WTC11 (cell line): ENCODE measurements at regions not wholly inside any gene's neighbourhood (a gene's known extent, or its start where the extent isn't known, plus 50 kb on each side); places are given as distances from the start of the nearest gene placed in this dataset.

Experiments used
- ATAC-seq: fragments of 200-7000 bp; cut with Tn5 transposase; 2 replicates; pipeline ENCODE4 v1.10.0; 2021; ENCODE audit warnings: mild to moderate bottlenecking, moderate library complexity
- CTCF ChIA-PET: fragments of 300-600 bp; sonication (Branson Sonifier 250); formaldehyde crosslinking; loops from one replicate; lab custom pipeline; 2021; ENCODE audit warnings: antibody characterized with exemption; lab: Charles Lee
- POLR2A ChIA-PET: fragments of 350-600 bp; sonication (Branson Sonifier 250); formaldehyde crosslinking; loops from one replicate; lab custom pipeline; 2021; ENCODE audit warnings: antibody characterized with exemption; lab: Charles Lee
- DNase-seq: peaks from one replicate; pipeline ENCODE4 v3.0.0; 2021; ENCODE audit warnings: low spot score
- H3K27ac Mint-ChIP-seq: 2 replicates; pipeline ENCODE4 v1.8.0; 2021; ENCODE audit warnings: mixed read lengths
- H3K27me3 Mint-ChIP-seq: 2 replicates; pipeline ENCODE4 v1.8.0; 2021; ENCODE audit warnings: low read depth, mild to moderate bottlenecking, moderate library complexity, mixed read lengths
- H3K36me3 Mint-ChIP-seq: 2 replicates; pipeline ENCODE4 v1.8.0; 2021; ENCODE audit warnings: mixed read lengths
- H3K4me1 Mint-ChIP-seq: 2 replicates; pipeline ENCODE4 v1.8.0; 2022; ENCODE audit warnings: mixed read lengths
- H3K4me3 Mint-ChIP-seq: 2 replicates; pipeline ENCODE4 v1.8.0; 2021; ENCODE audit warnings: mild to moderate bottlenecking, moderate library complexity, mixed read lengths
- H3K9me3 Mint-ChIP-seq: 2 replicates; pipeline ENCODE4 v1.8.0; 2021; ENCODE audit warnings: mixed read lengths
- CREB1 ChIP-seq: sonication (generic); formaldehyde crosslinking; IDR thresholded peaks from 2 replicates; pipeline ENCODE4 v1.8.0; 2023; ENCODE audit warnings: mild to moderate bottlenecking, missing genetic modification reagents
- ETV6 ChIP-seq: sonication (generic); formaldehyde crosslinking; IDR thresholded peaks from 2 replicates; pipeline ENCODE4 v1.8.1; 2022; ENCODE audit warnings: mild to moderate bottlenecking, missing genetic modification reagents
- IRF2 ChIP-seq: sonication (generic); formaldehyde crosslinking; IDR thresholded peaks from 2 replicates; pipeline ENCODE4 v1.8.0; 2022; ENCODE audit warnings: low read depth, missing genetic modification reagents, borderline replicate concordance
- MXD4 ChIP-seq: fragments of 250-450 bp; sonication (Bioruptor Pico); IDR thresholded peaks from 2 replicates; pipeline ENCODE4 v1.8.0; 2021; ENCODE audit warnings: mild to moderate bottlenecking, moderate library complexity, borderline replicate concordance
- OVOL2 ChIP-seq: fragments of 250-450 bp; sonication (Bioruptor Pico); IDR thresholded peaks from 2 replicates; pipeline ENCODE4 v1.9.0; 2021; ENCODE audit warnings: mild to moderate bottlenecking, borderline replicate concordance
- PRRX2 ChIP-seq: fragments of 250-450 bp; sonication (Bioruptor Pico); IDR thresholded peaks from 2 replicates; pipeline ENCODE4 v1.8.0; 2021; ENCODE audit warnings: mild to moderate bottlenecking
- ZNF232 ChIP-seq: sonication (generic); formaldehyde crosslinking; IDR thresholded peaks from 2 replicates; pipeline ENCODE4 v1.8.0; 2022; ENCODE audit warnings: mild to moderate bottlenecking, missing genetic modification reagents
- ZNF423 ChIP-seq: fragments of 250-450 bp; sonication (Bioruptor Pico); IDR thresholded peaks from 2 replicates; pipeline ENCODE4 v2.1.2; 2022; ENCODE audit warnings: mild to moderate bottlenecking, moderate library complexity
- TF ChIP-seq, protein P1 (sequence below): sonication (generic); formaldehyde crosslinking; IDR thresholded peaks from 2 replicates; pipeline ENCODE4 v1.8.0; 2023; ENCODE audit warnings: missing genetic modification reagents
- TF ChIP-seq, protein P2 (sequence below): sonication (generic); formaldehyde crosslinking; IDR thresholded peaks from 2 replicates; pipeline ENCODE4 v1.8.0; 2023; ENCODE audit warnings: mild to moderate bottlenecking, missing genetic modification reagents
- TF ChIP-seq, protein P3 (sequence below): fragments of 250-450 bp; sonication (Bioruptor Pico); IDR thresholded peaks from 2 replicates; pipeline ENCODE4 v1.9.0; 2021; ENCODE audit warnings: mild to moderate bottlenecking
- TF ChIP-seq, protein P4 (sequence below): fragments of 250-450 bp; sonication (Bioruptor Pico); IDR thresholded peaks from 2 replicates; pipeline ENCODE4 v1.8.0; 2021; ENCODE audit warnings: mild to moderate bottlenecking
- TF ChIP-seq, protein P5 (sequence below): sonication (generic); formaldehyde crosslinking; IDR thresholded peaks from 2 replicates; pipeline ENCODE4 v1.8.0; 2022; ENCODE audit warnings: mild to moderate bottlenecking, missing genetic modification reagents
- TF ChIP-seq, protein P6 (sequence below): sonication (generic); formaldehyde crosslinking; IDR thresholded peaks from 2 replicates; pipeline ENCODE4 v1.8.0; 2022; ENCODE audit warnings: mild to moderate bottlenecking, missing genetic modification reagents
- TF ChIP-seq, protein P7 (sequence below): sonication (generic); formaldehyde crosslinking; IDR thresholded peaks from 2 replicates; pipeline ENCODE4 v1.8.0; 2022; ENCODE audit warnings: mild to moderate bottlenecking, missing genetic modification reagents
- TF ChIP-seq, protein P8 (sequence below): sonication (generic); formaldehyde crosslinking; IDR thresholded peaks from 2 replicates; pipeline ENCODE4 v1.8.1; 2022; ENCODE audit warnings: low read depth, mild to moderate bottlenecking, moderate library complexity, missing genetic modification reagents, borderline replicate concordance

DNA sequence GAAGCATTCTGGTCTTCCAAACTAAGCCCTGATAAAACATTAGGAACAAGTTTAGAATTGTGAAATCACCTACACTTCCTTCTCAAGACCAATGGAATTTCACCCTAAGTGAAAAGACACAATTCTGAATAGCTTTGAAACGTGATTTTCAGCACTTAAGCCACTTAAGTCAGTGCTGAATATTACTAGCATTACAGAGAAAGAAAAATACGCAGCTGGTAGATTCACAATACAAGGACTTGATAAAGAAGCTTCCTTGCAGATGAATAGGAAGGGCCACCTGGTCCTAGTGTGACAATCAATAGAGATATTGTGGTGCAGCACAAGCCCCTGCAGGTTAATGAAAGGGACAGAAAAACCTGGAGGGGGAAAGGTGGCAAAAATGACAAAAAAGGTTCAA is 353.1 kb upstream of the ALCAM start:
- H3K4me3 Mint-ChIP-seq = no peak overlapping the region
- peak overlapping the region; percentile 91 for H3K27ac Mint-ChIP-seq
- peaks cover 45% of the 10 kb centered on the region for H3K4me1 Mint-ChIP-seq
- DNase-seq = no peak
- CTCF ChIA-PET = interaction anchor here (0.8 kb wide), 1 partner anchor 104 kb away, joined by 3 read pairs; no protein-coding TSS in a partner anchor
- TF ChIP-seq ZNF232 (CRISPR knock-in tag) (no peak), MXD4 (no peak), PRRX2 (no peak), CREB1 (CRISPR knock-in tag) (no peak), ZNF423 (CRISPR knock-in tag) (no peak), OVOL2 (CRISPR knock-in tag) (no peak), ETV6 (CRISPR knock-in tag) (no peak), IRF2 (no peak)
- TF ChIP-seq, protein P1, sequence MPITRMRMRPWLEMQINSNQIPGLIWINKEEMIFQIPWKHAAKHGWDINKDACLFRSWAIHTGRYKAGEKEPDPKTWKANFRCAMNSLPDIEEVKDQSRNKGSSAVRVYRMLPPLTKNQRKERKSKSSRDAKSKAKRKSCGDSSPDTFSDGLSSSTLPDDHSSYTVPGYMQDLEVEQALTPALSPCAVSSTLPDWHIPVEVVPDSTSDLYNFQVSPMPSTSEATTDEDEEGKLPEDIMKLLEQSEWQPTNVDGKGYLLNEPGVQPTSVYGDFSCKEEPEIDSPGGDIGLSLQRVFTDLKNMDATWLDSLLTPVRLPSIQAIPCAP (CRISPR knock-in tag) = no peak
- TF ChIP-seq, protein P2, sequence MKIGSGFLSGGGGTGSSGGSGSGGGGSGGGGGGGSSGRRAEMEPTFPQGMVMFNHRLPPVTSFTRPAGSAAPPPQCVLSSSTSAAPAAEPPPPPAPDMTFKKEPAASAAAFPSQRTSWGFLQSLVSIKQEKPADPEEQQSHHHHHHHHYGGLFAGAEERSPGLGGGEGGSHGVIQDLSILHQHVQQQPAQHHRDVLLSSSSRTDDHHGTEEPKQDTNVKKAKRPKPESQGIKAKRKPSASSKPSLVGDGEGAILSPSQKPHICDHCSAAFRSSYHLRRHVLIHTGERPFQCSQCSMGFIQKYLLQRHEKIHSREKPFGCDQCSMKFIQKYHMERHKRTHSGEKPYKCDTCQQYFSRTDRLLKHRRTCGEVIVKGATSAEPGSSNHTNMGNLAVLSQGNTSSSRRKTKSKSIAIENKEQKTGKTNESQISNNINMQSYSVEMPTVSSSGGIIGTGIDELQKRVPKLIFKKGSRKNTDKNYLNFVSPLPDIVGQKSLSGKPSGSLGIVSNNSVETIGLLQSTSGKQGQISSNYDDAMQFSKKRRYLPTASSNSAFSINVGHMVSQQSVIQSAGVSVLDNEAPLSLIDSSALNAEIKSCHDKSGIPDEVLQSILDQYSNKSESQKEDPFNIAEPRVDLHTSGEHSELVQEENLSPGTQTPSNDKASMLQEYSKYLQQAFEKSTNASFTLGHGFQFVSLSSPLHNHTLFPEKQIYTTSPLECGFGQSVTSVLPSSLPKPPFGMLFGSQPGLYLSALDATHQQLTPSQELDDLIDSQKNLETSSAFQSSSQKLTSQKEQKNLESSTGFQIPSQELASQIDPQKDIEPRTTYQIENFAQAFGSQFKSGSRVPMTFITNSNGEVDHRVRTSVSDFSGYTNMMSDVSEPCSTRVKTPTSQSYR (CRISPR knock-in tag) = no peak
- TF ChIP-seq, protein P3, sequence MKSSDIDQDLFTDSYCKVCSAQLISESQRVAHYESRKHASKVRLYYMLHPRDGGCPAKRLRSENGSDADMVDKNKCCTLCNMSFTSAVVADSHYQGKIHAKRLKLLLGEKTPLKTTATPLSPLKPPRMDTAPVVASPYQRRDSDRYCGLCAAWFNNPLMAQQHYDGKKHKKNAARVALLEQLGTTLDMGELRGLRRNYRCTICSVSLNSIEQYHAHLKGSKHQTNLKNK (CRISPR knock-in tag) = no peak
- TF ChIP-seq, protein P4, sequence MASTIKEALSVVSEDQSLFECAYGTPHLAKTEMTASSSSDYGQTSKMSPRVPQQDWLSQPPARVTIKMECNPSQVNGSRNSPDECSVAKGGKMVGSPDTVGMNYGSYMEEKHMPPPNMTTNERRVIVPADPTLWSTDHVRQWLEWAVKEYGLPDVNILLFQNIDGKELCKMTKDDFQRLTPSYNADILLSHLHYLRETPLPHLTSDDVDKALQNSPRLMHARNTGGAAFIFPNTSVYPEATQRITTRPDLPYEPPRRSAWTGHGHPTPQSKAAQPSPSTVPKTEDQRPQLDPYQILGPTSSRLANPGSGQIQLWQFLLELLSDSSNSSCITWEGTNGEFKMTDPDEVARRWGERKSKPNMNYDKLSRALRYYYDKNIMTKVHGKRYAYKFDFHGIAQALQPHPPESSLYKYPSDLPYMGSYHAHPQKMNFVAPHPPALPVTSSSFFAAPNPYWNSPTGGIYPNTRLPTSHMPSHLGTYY (CRISPR knock-in tag) = no peak
- TF ChIP-seq, protein P5, sequence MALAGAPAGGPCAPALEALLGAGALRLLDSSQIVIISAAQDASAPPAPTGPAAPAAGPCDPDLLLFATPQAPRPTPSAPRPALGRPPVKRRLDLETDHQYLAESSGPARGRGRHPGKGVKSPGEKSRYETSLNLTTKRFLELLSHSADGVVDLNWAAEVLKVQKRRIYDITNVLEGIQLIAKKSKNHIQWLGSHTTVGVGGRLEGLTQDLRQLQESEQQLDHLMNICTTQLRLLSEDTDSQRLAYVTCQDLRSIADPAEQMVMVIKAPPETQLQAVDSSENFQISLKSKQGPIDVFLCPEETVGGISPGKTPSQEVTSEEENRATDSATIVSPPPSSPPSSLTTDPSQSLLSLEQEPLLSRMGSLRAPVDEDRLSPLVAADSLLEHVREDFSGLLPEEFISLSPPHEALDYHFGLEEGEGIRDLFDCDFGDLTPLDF = no peak
- TF ChIP-seq, protein P6, sequence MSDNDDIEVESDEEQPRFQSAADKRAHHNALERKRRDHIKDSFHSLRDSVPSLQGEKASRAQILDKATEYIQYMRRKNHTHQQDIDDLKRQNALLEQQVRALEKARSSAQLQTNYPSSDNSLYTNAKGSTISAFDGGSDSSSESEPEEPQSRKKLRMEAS (CRISPR knock-in tag) = no peak
- TF ChIP-seq, protein P7, sequence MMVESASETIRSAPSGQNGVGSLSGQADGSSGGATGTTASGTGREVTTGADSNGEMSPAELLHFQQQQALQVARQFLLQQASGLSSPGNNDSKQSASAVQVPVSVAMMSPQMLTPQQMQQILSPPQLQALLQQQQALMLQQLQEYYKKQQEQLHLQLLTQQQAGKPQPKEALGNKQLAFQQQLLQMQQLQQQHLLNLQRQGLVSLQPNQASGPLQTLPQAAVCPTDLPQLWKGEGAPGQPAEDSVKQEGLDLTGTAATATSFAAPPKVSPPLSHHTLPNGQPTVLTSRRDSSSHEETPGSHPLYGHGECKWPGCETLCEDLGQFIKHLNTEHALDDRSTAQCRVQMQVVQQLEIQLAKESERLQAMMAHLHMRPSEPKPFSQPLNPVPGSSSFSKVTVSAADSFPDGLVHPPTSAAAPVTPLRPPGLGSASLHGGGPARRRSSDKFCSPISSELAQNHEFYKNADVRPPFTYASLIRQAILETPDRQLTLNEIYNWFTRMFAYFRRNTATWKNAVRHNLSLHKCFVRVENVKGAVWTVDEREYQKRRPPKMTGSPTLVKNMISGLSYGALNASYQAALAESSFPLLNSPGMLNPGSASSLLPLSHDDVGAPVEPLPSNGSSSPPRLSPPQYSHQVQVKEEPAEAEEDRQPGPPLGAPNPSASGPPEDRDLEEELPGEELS (CRISPR knock-in tag) = no peak
- TF ChIP-seq, protein P8, sequence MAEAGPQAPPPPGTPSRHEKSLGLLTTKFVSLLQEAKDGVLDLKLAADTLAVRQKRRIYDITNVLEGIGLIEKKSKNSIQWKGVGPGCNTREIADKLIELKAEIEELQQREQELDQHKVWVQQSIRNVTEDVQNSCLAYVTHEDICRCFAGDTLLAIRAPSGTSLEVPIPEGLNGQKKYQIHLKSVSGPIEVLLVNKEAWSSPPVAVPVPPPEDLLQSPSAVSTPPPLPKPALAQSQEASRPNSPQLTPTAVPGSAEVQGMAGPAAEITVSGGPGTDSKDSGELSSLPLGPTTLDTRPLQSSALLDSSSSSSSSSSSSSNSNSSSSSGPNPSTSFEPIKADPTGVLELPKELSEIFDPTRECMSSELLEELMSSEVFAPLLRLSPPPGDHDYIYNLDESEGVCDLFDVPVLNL (CRISPR knock-in tag) = no peak
- TF ChIP-seq, all 79 proteins: peak for 0
- Mint-ChIP-seq H3K36me3 (peaks cover 3% of the 10 kb centered on the region; the same call in 1 of the 2 replicates), H3K27me3 (no peaks in the 10 kb centered on the region), H3K9me3 (peaks cover 5% of the 10 kb centered on the region)
- POLR2A ChIA-PET = no interaction called here
- peak; percentile 52; the same call in 1 of the 2 replicates for ATAC-seq
